Glutamatergic neuron (in vitro differentiated cells): ENCODE measurements at regions not wholly inside any gene's neighbourhood (a gene's known extent, or its start where the extent isn't known, plus 50 kb on each side); places are given as distances from the start of the nearest gene placed in this dataset.

Source experiments
- DNase-seq: peaks from one replicate; pipeline ENCODE4 v3.0.0; 2022
- H3K27ac Mint-ChIP-seq: one replicate; pipeline ENCODE4 v1.8.0; 2020; ENCODE audit warnings: mild to moderate bottlenecking, mixed read lengths, inconsistent platforms; ENCODE audit not compliant: unreplicated experiment
- H3K27me3 Mint-ChIP-seq: one replicate; pipeline ENCODE4 v1.8.0; 2020; ENCODE audit warnings: mild to moderate bottlenecking, moderate library complexity, mixed read lengths, inconsistent platforms; ENCODE audit not compliant: unreplicated experiment
- H3K36me3 Mint-ChIP-seq: one replicate; pipeline ENCODE4 v1.8.0; 2020; ENCODE audit warnings: mild to moderate bottlenecking, mixed read lengths, inconsistent platforms; ENCODE audit not compliant: unreplicated experiment
- H3K4me1 Mint-ChIP-seq: one replicate; pipeline ENCODE4 v1.8.0; 2020; ENCODE audit warnings: mild to moderate bottlenecking, low read depth, mixed read lengths, inconsistent platforms; ENCODE audit not compliant: unreplicated experiment
- H3K4me3 Mint-ChIP-seq: one replicate; pipeline ENCODE4 v1.8.0; 2020; ENCODE audit warnings: mild to moderate bottlenecking, mixed read lengths, inconsistent platforms; ENCODE audit not compliant: unreplicated experiment
- H3K9me3 Mint-ChIP-seq: one replicate; pipeline ENCODE4 v1.8.0; 2020; ENCODE audit warnings: mild to moderate bottlenecking, moderate library complexity, mixed read lengths, inconsistent platforms; ENCODE audit not compliant: unreplicated experiment
- CTCF ChIP-seq: fragments of 200-600 bp; sonication (generic); IDR thresholded peaks from one replicate; pipeline ENCODE4 v1.5.0; 2021; ENCODE audit not compliant: partially characterized antibody, unreplicated experiment

- no peak overlapping the region for H3K4me3 Mint-ChIP-seq
- H3K4me1 Mint-ChIP-seq = no peaks in the 10 kb centered on the region
- TF ChIP-seq CTCF = no peak
- peaks cover 1% of the 10 kb centered on the region for H3K9me3 Mint-ChIP-seq
- no peak overlapping the region for H3K27ac Mint-ChIP-seq
- H3K36me3 Mint-ChIP-seq = peaks cover 8% of the 10 kb centered on the region
- no peaks in the 10 kb centered on the region for H3K27me3 Mint-ChIP-seq
- no peak for DNase-seq
These were observed 61.7 kb downstream of the NPS start for GRCh38 chr10:127610816-127611215.

- no peak for DNase-seq
- Mint-ChIP-seq H3K4me1 (no peaks in the 10 kb centered on the region), H3K9me3 (no peaks in the 10 kb centered on the region), H3K4me3 (no peak overlapping the region), H3K27ac (no peak overlapping the region), H3K36me3 (no peaks in the 10 kb centered on the region), H3K27me3 (no peaks in the 10 kb centered on the region)
- TF ChIP-seq CTCF = no peak
These were observed 65.4 kb downstream of the NPS start for GRCh38 chr10:127614484-127615017.

GRCh38 chr10:127618797-127619196 is 69.7 kb downstream of the NPS start:
- Mint-ChIP-seq H3K4me1 (no peaks in the 10 kb centered on the region), H3K27me3 (no peaks in the 10 kb centered on the region), H3K36me3 (no peaks in the 10 kb centered on the region), H3K4me3 (no peak overlapping the region), H3K9me3 (peaks cover 1% of the 10 kb centered on the region), H3K27ac (no peak overlapping the region)
- no peak for TF ChIP-seq CTCF
- DNase-seq = no peak

- H3K9me3 Mint-ChIP-seq = peaks cover 1% of the 10 kb centered on the region
- DNase-seq = no peak
- no peaks in the 10 kb centered on the region for H3K4me1 Mint-ChIP-seq
- peaks cover 4% of the 10 kb centered on the region for H3K36me3 Mint-ChIP-seq
- no peak overlapping the region for H3K4me3 Mint-ChIP-seq
- no peak for TF ChIP-seq CTCF
- H3K27me3 Mint-ChIP-seq = no peaks in the 10 kb centered on the region
- H3K27ac Mint-ChIP-seq = no peak overlapping the region
These were observed 70.6 kb downstream of the NPS start for GRCh38 chr10:127619546-127620325.

- no peak overlapping the region for H3K4me3 Mint-ChIP-seq
- H3K9me3 Mint-ChIP-seq = peaks cover 13% of the 10 kb centered on the region
- DNase-seq = no peak
- peaks cover 28% of the 10 kb centered on the region for H3K36me3 Mint-ChIP-seq
- no peak for TF ChIP-seq CTCF
- no peak overlapping the region for H3K27ac Mint-ChIP-seq
- H3K27me3 Mint-ChIP-seq = no peaks in the 10 kb centered on the region
- no peaks in the 10 kb centered on the region for H3K4me1 Mint-ChIP-seq
These were observed 86.8 kb downstream of the NPS start for GRCh38 chr10:127635882-127636281.
